ENCODE measurements at regions not wholly inside any gene's neighbourhood (a gene's known extent, or its start where the extent isn't known, plus 50 kb on each side); places are given as distances from the start of the nearest gene placed in this dataset.

DNA sequence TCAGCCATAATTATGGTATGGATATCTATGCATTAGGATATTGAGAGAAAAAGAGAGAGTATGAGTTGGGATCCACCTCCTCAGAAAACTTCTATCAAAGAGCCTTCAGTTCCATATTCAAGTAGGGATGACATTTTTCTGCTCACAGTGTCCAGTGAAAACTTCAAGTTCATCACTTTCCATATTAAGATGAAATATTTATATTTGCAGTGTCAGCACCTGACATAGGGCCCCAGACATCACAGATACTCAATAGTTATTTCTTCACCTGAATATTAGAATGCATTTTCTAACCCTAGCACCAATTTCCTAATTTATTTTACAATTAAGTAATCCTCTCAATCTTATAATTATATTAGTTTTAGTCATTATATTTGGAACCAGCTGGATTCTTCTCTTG, 318.0 kb upstream of the MGAT4C start:
- TF ChIP-seq CTCF (optimal IDR thresholded peaks at IDR 0.05 in 1 of 3, IDR thresholded peaks at IDR 0.05 in 1 of 3, conservative IDR thresholded peaks at IDR 0.05 in 1 of 3; ENCODE audit: extremely low read depth in 1 of 3, insufficient read depth in 2 of 3, low read length in 3 of 3) (no peak), EZH2 (IDR thresholded peaks at IDR 0.05; ENCODE audit: low read length) (no peak)

Measured in keratinocyte (primary cell).